DOHH2 (cell line): ENCODE measurements at regions not wholly inside any gene's neighbourhood (a gene's known extent, or its start where the extent isn't known, plus 50 kb on each side); places are given as distances from the start of the nearest gene placed in this dataset.

ENCODE experiments used
- H3F3A ChIP-seq: fragments of 200-600 bp; sonication (generic), shearing (Covaris generic); 2 replicates; pipeline ENCODE4 v1.6.0; 2016; ENCODE audit warnings: antibody characterized with exemption, mild to moderate bottlenecking; ENCODE audit not compliant: control insufficient read depth, insufficient read depth
- H3K27ac ChIP-seq: fragments of 200-600 bp; sonication (generic); 2 replicates; pipeline ENCODE4 v1.5.1; 2014; ENCODE audit warnings: low read depth, mild to moderate bottlenecking, low read length, moderate library complexity
- H3K27me3 ChIP-seq: fragments of 200-600 bp; sonication (generic); 2 replicates; pipeline ENCODE4 v1.6.1; 2014; ENCODE audit warnings: mild to moderate bottlenecking, low read length, mixed read lengths; ENCODE audit not compliant: control insufficient read depth
- H3K36me3 ChIP-seq: fragments of 200-600 bp; sonication (generic); 2 replicates; pipeline ENCODE4 v1.6.1; 2014; ENCODE audit warnings: mild to moderate bottlenecking, low read length, moderate library complexity, mixed read lengths; ENCODE audit not compliant: control insufficient read depth
- H3K4me1 ChIP-seq: fragments of 200-600 bp; sonication (generic); 2 replicates; pipeline ENCODE4 v1.6.1; 2014; ENCODE audit warnings: mild to moderate bottlenecking, low read length, mixed read lengths; ENCODE audit not compliant: control insufficient read depth
- H3K4me2 ChIP-seq: fragments of 200-600 bp; sonication (generic); 2 replicates; pipeline ENCODE4 v1.6.0; 2014; ENCODE audit warnings: mild to moderate bottlenecking, low read length, moderate library complexity
- H3K4me3 ChIP-seq: fragments of 200-600 bp; sonication (generic); 2 replicates; pipeline ENCODE4 v1.5.1; 2014; ENCODE audit warnings: mild to moderate bottlenecking, low read length, mixed read lengths
- H3K79me2 ChIP-seq: fragments of 200-600 bp; sonication (generic); 2 replicates; pipeline ENCODE4 v1.6.1; 2014; ENCODE audit warnings: mild to moderate bottlenecking, low read length, mixed read lengths; ENCODE audit not compliant: control insufficient read depth
- H3K9me2 ChIP-seq: fragments of 200-600 bp; sonication (generic); replicated peaks from 2 replicates; pipeline ENCODE4 v1.6.1; 2014; ENCODE audit warnings: mild to moderate bottlenecking, low read length, mixed read lengths; ENCODE audit not compliant: control insufficient read depth
- H3K9me3 ChIP-seq: fragments of 200-600 bp; sonication (generic); 2 replicates; pipeline ENCODE4 v1.6.1; 2014; ENCODE audit warnings: antibody characterized with exemption, low read length, mixed read lengths; ENCODE audit not compliant: control insufficient read depth, insufficient read depth
- H4K20me1 ChIP-seq: fragments of 200-600 bp; sonication (generic); 2 replicates; pipeline ENCODE4 v1.6.0; 2014; ENCODE audit warnings: low read depth, mild to moderate bottlenecking, antibody characterized with exemption, low read length, moderate library complexity; ENCODE audit not compliant: control insufficient read depth, insufficient read depth
- EZH2phosphoT487 ChIP-seq: fragments of 200-600 bp; sonication (generic); IDR thresholded peaks from 2 replicates; pipeline ENCODE4 v1.6.1; 2017; ENCODE audit warnings: borderline replicate concordance, mild to moderate bottlenecking, antibody characterized with exemption, low read length, moderate library complexity, mixed read lengths
- TF ChIP-seq, protein P1 (sequence below): fragments of 200-600 bp; sonication (generic); IDR thresholded peaks from one replicate; pipeline ENCODE4 v1.5.1; 2014; ENCODE audit warnings: antibody characterized with exemption, mild to moderate bottlenecking, low read depth, low read length; ENCODE audit not compliant: poor library complexity, severe bottlenecking

GRCh38 chr2:181250691-181251090 is 206.5 kb upstream of the ITGA4 start:
- H3K36me3 ChIP-seq: no peaks in the 10 kb centered on the region
- H3K4me3 ChIP-seq: no peak overlapping the region
- no peaks in the 10 kb centered on the region for H3F3A ChIP-seq
- H3K27ac ChIP-seq: no peak overlapping the region
- no peak for TF ChIP-seq EZH2phosphoT487
- TF ChIP-seq, protein P1, sequence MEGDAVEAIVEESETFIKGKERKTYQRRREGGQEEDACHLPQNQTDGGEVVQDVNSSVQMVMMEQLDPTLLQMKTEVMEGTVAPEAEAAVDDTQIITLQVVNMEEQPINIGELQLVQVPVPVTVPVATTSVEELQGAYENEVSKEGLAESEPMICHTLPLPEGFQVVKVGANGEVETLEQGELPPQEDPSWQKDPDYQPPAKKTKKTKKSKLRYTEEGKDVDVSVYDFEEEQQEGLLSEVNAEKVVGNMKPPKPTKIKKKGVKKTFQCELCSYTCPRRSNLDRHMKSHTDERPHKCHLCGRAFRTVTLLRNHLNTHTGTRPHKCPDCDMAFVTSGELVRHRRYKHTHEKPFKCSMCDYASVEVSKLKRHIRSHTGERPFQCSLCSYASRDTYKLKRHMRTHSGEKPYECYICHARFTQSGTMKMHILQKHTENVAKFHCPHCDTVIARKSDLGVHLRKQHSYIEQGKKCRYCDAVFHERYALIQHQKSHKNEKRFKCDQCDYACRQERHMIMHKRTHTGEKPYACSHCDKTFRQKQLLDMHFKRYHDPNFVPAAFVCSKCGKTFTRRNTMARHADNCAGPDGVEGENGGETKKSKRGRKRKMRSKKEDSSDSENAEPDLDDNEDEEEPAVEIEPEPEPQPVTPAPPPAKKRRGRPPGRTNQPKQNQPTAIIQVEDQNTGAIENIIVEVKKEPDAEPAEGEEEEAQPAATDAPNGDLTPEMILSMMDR: no peak
- no peaks in the 10 kb centered on the region for H3K27me3 ChIP-seq
- H4K20me1 ChIP-seq: no peaks in the 10 kb centered on the region
- H3K9me2 ChIP-seq: no peaks in the 10 kb centered on the region
- no peaks in the 10 kb centered on the region for H3K79me2 ChIP-seq
- H3K4me1 ChIP-seq: no peaks in the 10 kb centered on the region
- H3K9me3 ChIP-seq: no peaks in the 10 kb centered on the region
- no peak overlapping the region for H3K4me2 ChIP-seq

GRCh38 chr2:181252262-181253148 is 204.7 kb upstream of the ITGA4 start:
- H3F3A ChIP-seq: no peaks in the 10 kb centered on the region

DNA sequence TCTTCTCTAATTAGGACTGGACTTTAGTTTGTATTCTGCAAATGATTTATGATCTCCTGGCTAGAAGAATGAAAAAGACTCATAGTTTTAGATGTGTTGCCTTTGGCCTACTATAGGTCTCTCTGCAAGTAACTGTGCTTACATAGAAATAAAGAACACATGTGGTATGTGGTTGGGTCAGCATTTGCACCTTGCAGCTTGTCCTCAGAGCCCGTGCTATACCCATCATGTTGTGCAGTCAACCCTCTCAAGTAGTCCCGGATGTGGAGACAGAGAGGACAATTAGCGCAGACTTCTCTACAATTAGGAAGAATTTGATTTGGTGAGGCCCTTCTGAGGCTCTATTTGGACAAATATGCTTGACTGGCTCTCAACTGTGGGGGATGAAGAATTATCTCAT is 203.7 kb upstream of the ITGA4 start:
- Histone ChIP-seq H3K27me3 (no peaks in the 10 kb centered on the region), H3F3A (no peaks in the 10 kb centered on the region), H3K79me2 (no peaks in the 10 kb centered on the region), H3K9me2 (no peaks in the 10 kb centered on the region), H3K4me1 (no peaks in the 10 kb centered on the region), H3K4me2 (no peak overlapping the region), H4K20me1 (no peaks in the 10 kb centered on the region), H3K9me3 (no peaks in the 10 kb centered on the region), H3K4me3 (no peak overlapping the region), H3K27ac (no peak overlapping the region), H3K36me3 (no peaks in the 10 kb centered on the region)
- TF ChIP-seq EZH2phosphoT487: no peak
- TF ChIP-seq, protein P1: no peak

More at GRCh38 chr2:181252262-181253148, 204.7 kb upstream of the ITGA4 start:
- H3K27ac ChIP-seq: no peak overlapping the region
- no peaks in the 10 kb centered on the region for H3K27me3 ChIP-seq
- H3K4me1 ChIP-seq: no peaks in the 10 kb centered on the region
- H3K4me3 ChIP-seq: no peak overlapping the region
- H3K9me2 ChIP-seq: no peaks in the 10 kb centered on the region
- H3K79me2 ChIP-seq: no peaks in the 10 kb centered on the region
- no peaks in the 10 kb centered on the region for H3K9me3 ChIP-seq
- H4K20me1 ChIP-seq: no peaks in the 10 kb centered on the region
- H3K36me3 ChIP-seq: no peaks in the 10 kb centered on the region
- TF ChIP-seq EZH2phosphoT487: no peak
- TF ChIP-seq, protein P1: no peak
- no peak overlapping the region for H3K4me2 ChIP-seq
